RPMI7951 (cell line): ENCODE measurements at regions not wholly inside any gene's neighbourhood (a gene's known extent, or its start where the extent isn't known, plus 50 kb on each side); places are given as distances from the start of the nearest gene placed in this dataset.

Experiments used
- DNase-seq: peaks from one replicate; pipeline ENCODE4 v3.0.0-alpha.2; 2012; ENCODE audit warnings: low read depth

GRCh38 chr10:57874810-57875209, 392.9 kb downstream of the IPMK start:
- no peak for DNase-seq

DNA sequence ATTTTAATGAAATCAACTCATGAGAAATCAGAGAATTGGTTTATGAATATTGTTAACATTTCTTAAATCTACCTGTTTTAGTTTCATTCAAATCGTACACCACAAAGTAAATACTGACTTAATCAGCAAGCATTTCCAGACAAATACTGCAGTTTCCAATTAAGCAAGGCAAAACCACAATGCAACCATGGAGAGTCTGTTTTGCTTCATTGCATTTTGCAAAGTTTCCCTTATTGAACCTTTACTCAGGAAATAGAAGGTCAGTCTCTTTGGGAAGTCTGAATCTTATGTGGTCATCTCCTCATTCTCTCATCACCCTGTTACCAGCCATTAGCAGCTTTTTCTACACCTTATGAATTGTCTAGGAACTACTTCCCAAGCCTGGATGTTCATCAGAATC, 400.5 kb downstream of the IPMK start:
- no peak for DNase-seq

GRCh38 chr10:57864765-57865680, 402.7 kb downstream of the IPMK start:
- DNase-seq, result no peak

DNA sequence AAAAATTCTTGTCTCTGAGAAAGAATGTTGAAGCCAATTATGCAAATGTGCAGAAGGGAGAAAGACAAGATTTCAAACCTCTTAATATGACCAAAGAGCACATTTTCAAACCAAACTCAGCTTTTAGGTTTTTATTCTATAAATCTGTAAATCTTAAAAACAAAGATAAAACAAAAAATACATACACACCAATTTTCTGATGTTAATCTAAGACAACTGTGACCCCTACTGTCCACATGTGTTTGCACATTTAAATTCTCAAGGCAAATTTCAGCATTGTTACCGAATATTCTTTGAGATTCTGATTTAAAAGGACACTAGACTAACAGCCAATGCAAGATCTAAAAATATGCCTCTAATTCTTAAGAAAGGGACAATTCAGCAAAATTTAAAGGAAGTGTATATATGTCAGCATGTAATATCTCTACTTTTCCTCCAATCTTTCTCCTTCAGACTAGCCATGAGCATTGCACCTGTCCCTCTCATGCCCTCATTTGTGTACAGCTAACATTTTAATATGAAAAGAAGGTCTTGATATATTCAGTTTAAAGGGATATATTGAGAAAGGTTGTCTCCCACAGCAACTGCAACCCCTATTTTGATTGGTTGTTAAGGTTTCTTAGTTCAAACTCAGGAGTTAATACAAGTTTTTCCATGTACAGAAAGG, 417.9 kb downstream of the IPMK start:
- DNase-seq, result peak; percentile 1

- DNase-seq, result no peak
These were observed 421.2 kb downstream of the IPMK start for GRCh38 chr10:57846307-57847065.

GRCh38 chr10:57844387-57844998, 423.2 kb downstream of the IPMK start:
- DNase-seq, result no peak

DNA sequence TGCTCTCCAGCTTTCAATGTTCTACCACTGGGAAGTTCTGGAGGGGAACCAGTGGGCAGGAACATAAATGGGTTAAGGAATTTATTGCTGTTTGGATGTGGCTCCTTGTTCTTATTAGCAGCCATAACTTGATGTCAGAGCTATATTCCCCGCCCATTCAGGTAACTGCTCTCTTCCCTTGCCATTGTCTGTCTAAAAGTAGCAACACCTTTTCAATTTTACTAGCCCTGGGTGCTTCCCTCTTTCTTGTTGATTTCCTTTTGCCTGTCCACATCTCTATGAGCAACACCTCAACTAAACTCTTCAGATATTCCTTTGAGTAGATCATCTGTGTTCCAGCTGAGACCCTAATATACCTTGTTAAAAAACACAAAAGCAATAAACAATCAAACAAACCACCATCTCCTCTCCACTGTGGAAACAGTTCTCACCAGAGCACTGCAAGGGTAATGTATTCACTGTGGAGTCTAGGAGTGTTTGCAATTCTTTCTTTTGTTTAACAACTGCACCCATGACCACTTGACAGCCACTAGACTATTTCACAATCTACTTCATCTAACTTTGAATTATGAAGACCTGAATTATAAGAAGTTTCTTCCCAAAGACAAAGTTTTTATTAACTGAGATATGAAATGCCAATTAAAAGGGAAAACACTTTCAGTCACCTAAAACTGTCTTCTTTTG, 436.7 kb downstream of the IPMK start:
- DNase-seq, result no peak

GRCh38 chr10:57825015-57825414, 442.7 kb downstream of the IPMK start:
- no peak for DNase-seq

DNA sequence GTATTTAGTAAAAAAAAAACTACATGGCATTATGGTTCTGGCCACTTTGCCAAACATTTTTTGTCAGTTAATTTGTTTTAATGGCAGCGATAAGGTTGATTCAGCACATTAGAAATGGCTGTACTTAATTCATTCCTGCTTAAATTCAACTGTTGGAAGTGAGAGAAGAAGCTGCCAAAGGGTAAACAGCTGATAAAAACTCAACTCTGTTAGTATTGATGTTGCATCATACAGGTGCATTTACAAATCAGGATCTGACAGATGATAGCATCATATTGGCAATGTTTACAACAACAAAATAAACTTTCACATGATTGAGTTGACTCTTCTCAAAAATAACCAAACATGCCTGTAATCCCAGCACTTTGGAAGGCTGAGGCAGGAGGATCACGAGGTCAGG, 444.3 kb downstream of the IPMK start:
- no peak for DNase-seq

DNA sequence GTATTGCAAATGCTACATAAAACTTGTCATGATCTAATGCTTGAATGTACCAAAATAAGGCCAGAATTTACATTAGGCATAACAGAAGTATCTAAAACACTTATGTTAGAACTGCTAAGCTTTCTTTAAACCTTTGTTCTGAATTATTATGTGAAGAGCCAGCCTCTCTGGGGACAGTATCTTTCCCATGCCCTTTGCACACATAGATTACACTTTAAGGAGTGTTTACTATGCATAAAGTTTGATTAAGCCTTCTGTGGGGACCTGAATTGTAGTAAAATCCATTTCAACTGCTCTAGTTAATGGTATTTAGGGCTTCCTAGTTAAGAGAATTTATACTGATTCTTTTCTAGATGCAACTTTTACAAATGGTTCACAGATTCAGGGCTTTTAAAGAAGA, 444.7 kb downstream of the IPMK start:
- no peak for DNase-seq

GRCh38 chr10:57818522-57818921, 449.2 kb downstream of the IPMK start:
- no peak for DNase-seq

- no peak for DNase-seq
These were observed 450.0 kb downstream of the IPMK start for GRCh38 chr10:57817741-57818140.

DNA sequence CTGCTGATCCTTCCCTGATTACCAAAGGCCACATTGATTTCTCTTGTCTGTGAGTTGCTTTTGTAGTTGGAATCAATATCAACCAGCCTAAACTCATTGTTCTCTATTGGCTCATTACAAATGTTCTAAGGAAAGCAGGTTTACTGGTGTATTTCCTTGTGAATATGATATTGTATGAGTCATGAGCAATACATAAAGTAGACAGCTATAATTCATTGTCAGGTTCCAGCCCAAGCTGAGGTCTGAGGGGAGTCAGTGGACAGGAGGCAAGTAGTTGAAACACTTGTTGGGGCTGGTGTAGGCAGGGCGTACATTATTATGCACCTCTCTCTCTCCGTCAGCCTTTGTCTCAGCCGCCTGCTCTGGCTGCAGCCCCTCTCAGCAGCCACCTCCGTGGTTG, 451.7 kb downstream of the IPMK start:
- DNase-seq, result no peak

DNA sequence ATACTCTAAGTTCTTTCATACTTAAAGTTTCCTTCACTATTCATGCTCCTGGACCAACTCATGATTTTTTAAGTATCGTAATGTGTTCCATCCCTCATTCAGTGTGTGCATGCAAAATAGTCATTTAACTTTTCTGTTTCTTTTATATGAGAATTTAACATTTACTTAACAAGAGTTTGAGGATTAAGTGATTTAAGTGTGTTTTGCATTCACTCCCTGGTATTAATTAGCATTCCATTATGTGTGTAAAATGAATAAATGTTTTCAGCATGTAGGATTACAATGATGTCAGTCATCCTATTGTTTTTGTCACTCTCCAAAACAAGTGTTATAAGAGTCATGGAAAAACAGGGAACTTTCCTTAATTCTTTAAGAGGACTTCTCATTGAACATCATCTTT, 457.7 kb downstream of the IPMK start:
- no peak for DNase-seq

GRCh38 chr10:57807906-57808305, 459.8 kb downstream of the IPMK start:
- DNase-seq, result no peak

GRCh38 chr10:57806675-57807074, 461.0 kb downstream of the IPMK start:
- DNase-seq, result no peak

- no peak for DNase-seq
These were observed 468.1 kb downstream of the IPMK start for GRCh38 chr10:57799625-57800024.

GRCh38 chr10:57798830-57799229, 468.9 kb downstream of the IPMK start:
- no peak for DNase-seq

DNA sequence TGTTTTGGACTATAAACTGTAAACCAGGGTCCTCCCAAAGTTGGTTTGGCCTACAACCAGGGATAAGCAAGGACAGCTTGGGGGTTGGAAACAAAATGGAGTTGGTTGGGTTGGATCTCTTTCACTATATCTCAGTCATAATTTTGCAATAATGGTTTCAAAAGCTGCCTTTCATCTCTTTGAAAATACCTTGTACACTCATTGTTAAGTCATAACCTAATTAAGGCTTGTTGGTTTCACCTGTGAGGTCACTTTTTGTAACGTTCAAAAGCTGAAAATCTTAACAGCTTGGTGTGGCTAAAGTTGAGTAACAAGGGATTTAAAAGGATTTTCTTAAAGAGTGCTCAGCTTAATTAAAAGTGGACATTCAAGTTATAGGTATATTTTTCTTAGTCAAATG, 476.1 kb downstream of the IPMK start:
- no peak for DNase-seq

- DNase-seq, result no peak
These were observed 477.0 kb downstream of the IPMK start for GRCh38 chr10:57790703-57791102.

- no peak for DNase-seq
These were observed 479.6 kb downstream of the IPMK start for GRCh38 chr10:57788117-57788516.
